ENCODE measurements at regions not wholly inside any gene's neighbourhood (a gene's known extent, or its start where the extent isn't known, plus 50 kb on each side); places are given as distances from the start of the nearest gene placed in this dataset.

- POLR2A ChIA-PET: no interaction called here
- CTCF ChIA-PET (ENCODE audit: low intra/inter-chr PET ratio, low total read pairs): no interaction called here
Observed at GRCh38 chr5:18312016-18312415, 677.8 kb downstream of the TAF11L14 start.

More at GRCh38 chr5:18312016-18312415, 677.8 kb downstream of the TAF11L14 start:
- Histone ChIP-seq H3K27me3 (ENCODE audit: control insufficient read depth in 1 of 2, insufficient read depth in 2 of 2, low read length in 2 of 2) (no peaks in the 10 kb centered on the region), H3K9me3 (ENCODE audit: low read length) (no peaks in the 10 kb centered on the region), H3K27ac (ENCODE audit: extremely low read length, insufficient read depth, low read length) (no peak overlapping the region), H3K4me2 (ENCODE audit: low read depth, low read length) (no peak overlapping the region), H3K9ac (ENCODE audit: insufficient read depth, low read depth, low read length) (no peak overlapping the region), H3K4me1 (ENCODE audit: insufficient read depth, low read length) (no peaks in the 10 kb centered on the region), H3K4me3 (replicated peaks in 1 of 3; ENCODE audit: insufficient read depth in 1 of 3, low read depth in 2 of 3, low read length in 3 of 3) (no peak overlapping the region), H4K20me1 (ENCODE audit: insufficient read depth, low read length) (no peaks in the 10 kb centered on the region; the same call in 1 of the 2 replicates), H3K36me3 (replicated peaks in 1 of 2; ENCODE audit: control insufficient read depth in 1 of 2, insufficient read depth in 2 of 2, low read length in 2 of 2) (no peaks in the 10 kb centered on the region), H3K79me2 (ENCODE audit: insufficient read depth, low read length) (no peaks in the 10 kb centered on the region), H2AFZ (ENCODE audit: low read length) (no peak overlapping the region)
- DNase-seq (ENCODE audit: low spot score) (no peak), FAIRE-seq (no peak), ATAC-seq (no peak)
- no TSS peak for BruUV-seq (replicated peaks)
- WGBS (ENCODE audit: low lambda C conversion rate): 4% methylated on average over 1 of the region's 1 CpG
- in situ Hi-C loops (cut with HindIII; ENCODE audit: extremely low pct_ligation_motif_present, low pct_unique_long_range_greater_than_20kb): no loop called here
- TF ChIP-seq ZNF383 (CRISPR knock-in tag; IDR thresholded peaks at IDR 0.05; ENCODE audit: borderline replicate concordance) (no peak), SMAD9 (CRISPR knock-in tag; IDR thresholded peaks at IDR 0.05) (no peak), POLR2G (IDR thresholded peaks at IDR 0.05; ENCODE audit: low read depth, low read length) (no peak), HMG20B (CRISPR knock-in tag; conservative IDR thresholded peaks at IDR 0.05) (no peak), ZNF556 (CRISPR knock-in tag; IDR thresholded peaks at IDR 0.05; ENCODE audit: borderline replicate concordance) (no peak), NBN (conservative IDR thresholded peaks at IDR 0.05) (no peak), MAFK (conservative IDR thresholded peaks at IDR 0.05 in 1 of 2, IDR thresholded peaks at IDR 0.05 in 1 of 2; ENCODE audit: low read length in 2 of 2) (peak; percentile 35 to 57; a peak in 2 of 4 replicates), RBAK (CRISPR knock-in tag; IDR thresholded peaks at IDR 0.05) (no peak), ZMYM2 (CRISPR knock-in tag; IDR thresholded peaks at IDR 0.05) (no peak), ZNF33A (CRISPR knock-in tag; IDR thresholded peaks at IDR 0.05; ENCODE audit: borderline replicate concordance) (no peak), KLF16 (CRISPR knock-in tag; IDR thresholded peaks at IDR 0.05) (no peak), ZHX1 (CRISPR knock-in tag; IDR thresholded peaks at IDR 0.05; ENCODE audit: low read depth) (no peak), FOXC1 (CRISPR knock-in tag; IDR thresholded peaks at IDR 0.05; ENCODE audit: borderline replicate concordance) (no peak), MAFF (IDR thresholded peaks at IDR 0.05; ENCODE audit: low read depth, low read length) (peak; percentile 44), ZNF546 (CRISPR knock-in tag; conservative IDR thresholded peaks at IDR 0.05) (no peak)
- intact Hi-C loops (cut with micrococcal nuclease; ENCODE audit: unreplicated experiment): no loop called here

Measured in HepG2 (cell line).